Fibroblast of the aortic adventitia (primary cell): ENCODE measurements at regions not wholly inside any gene's neighbourhood (a gene's known extent, or its start where the extent isn't known, plus 50 kb on each side); places are given as distances from the start of the nearest gene placed in this dataset.

Source experiments
- DNase-seq: peaks from one replicate; pipeline ENCODE4 v3.0.0-alpha.2; 2010; ENCODE audit warnings: low read depth
- H3K4me3 ChIP-seq: 2 replicates; pipeline ENCODE4 v1.5.1; 2011; ENCODE audit warnings: low read depth, mild to moderate bottlenecking, control low read depth, low read length, moderate library complexity
- TF ChIP-seq, protein P1 (sequence below): IDR thresholded peaks from 2 replicates; pipeline ENCODE4 v1.5.1; 2011; ENCODE audit warnings: mild to moderate bottlenecking, low read length, control low read depth, inconsistent platforms; ENCODE audit not compliant: insufficient read depth

DNA sequence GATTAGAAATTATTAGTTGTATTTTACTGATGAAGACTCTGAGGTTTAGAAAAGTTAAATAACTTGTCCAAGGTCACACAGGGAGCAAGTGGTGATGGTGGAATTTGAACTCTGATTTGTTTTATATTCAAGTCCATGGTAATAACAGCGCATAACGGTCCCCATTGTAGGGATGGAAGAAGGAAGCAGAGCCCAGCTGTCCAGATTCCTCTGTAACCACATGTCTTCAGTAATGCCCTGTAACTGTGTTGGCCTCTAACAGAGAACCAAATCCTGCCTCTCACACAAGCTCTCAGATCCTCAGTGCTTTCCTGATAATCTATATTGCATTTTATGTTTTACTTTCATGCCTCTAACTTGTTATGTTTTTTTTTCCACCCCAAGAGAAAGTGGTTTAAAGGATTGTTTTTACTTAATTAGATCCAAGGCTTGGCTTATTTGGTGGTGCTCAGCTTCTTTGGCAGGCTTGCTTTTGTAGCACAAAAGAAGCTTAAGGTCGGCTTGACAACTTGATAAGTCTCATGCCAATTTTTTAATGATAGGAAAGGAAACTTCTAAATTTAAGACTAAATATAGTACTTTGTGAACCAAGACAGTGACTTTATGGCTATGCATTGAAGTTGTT is 105.1 kb upstream of the SEL1L start:
- TF ChIP-seq, protein P1, sequence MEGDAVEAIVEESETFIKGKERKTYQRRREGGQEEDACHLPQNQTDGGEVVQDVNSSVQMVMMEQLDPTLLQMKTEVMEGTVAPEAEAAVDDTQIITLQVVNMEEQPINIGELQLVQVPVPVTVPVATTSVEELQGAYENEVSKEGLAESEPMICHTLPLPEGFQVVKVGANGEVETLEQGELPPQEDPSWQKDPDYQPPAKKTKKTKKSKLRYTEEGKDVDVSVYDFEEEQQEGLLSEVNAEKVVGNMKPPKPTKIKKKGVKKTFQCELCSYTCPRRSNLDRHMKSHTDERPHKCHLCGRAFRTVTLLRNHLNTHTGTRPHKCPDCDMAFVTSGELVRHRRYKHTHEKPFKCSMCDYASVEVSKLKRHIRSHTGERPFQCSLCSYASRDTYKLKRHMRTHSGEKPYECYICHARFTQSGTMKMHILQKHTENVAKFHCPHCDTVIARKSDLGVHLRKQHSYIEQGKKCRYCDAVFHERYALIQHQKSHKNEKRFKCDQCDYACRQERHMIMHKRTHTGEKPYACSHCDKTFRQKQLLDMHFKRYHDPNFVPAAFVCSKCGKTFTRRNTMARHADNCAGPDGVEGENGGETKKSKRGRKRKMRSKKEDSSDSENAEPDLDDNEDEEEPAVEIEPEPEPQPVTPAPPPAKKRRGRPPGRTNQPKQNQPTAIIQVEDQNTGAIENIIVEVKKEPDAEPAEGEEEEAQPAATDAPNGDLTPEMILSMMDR = no peak
- no peak overlapping the region for H3K4me3 ChIP-seq
- DNase-seq = no peak

GRCh38 chr14:81653626-81654025 is 120.0 kb upstream of the SEL1L start:
- no peak for DNase-seq
- H3K4me3 ChIP-seq = no peak overlapping the region

GRCh38 chr14:81655423-81656314 is 122.0 kb upstream of the SEL1L start:
- no peak for DNase-seq
- no peak overlapping the region for H3K4me3 ChIP-seq
- TF ChIP-seq, protein P1 = no peak

More at GRCh38 chr14:81653626-81654025, 120.0 kb upstream of the SEL1L start:
- TF ChIP-seq, protein P1 = no peak

DNA sequence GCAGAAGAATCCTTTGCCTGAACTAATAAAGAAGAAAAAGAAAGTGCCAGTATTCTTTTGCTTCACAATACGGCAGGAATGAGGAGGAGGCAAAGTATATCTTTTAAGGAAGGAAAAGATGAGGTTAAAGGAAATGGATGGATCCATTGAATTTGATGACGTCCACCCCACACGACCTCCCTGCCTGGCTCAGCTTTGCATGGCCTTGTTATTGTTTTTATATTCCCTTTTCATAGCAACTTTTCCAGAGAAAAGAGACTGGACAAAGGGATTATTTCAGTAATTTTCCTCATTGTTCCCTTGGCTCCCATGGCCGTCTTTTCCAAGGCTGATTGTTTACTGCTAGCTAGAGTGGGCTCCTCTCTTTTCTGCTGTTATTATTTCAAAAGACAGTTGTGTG is 123.2 kb upstream of the SEL1L start:
- DNase-seq = no peak
- TF ChIP-seq, protein P1 = no peak
- no peak overlapping the region for H3K4me3 ChIP-seq

GRCh38 chr14:81662066-81662465 is 128.4 kb upstream of the SEL1L start:
- no peak for DNase-seq
- TF ChIP-seq, protein P1 = no peak
- no peak overlapping the region for H3K4me3 ChIP-seq

GRCh38 chr14:81662570-81663197 is 129.0 kb upstream of the SEL1L start:
- no peak for DNase-seq
- H3K4me3 ChIP-seq = no peak overlapping the region
- TF ChIP-seq, protein P1 = no peak
